Transverse colon (tissue), 4 donors: ENCODE measurements at regions not wholly inside any gene's neighbourhood (a gene's known extent, or its start where the extent isn't known, plus 50 kb on each side); places are given as distances from the start of the nearest gene placed in this dataset.

Experiments
- DNase-seq: peaks from one replicate; pipeline ENCODE4 v3.0.0-alpha.2; 2019
- H3K27ac ChIP-seq, 4 donors: fragments of 200-600 bp; sonication (generic); 2 replicates each; pipeline ENCODE4 v1.5.1; 2016 to 2018; ENCODE audit warnings: inconsistent platforms in 4 of 4
- H3K27me3 ChIP-seq: fragments of 200-600 bp; sonication (generic); 2 replicates; pipeline ENCODE4 v1.5.1; 2017; ENCODE audit warnings: inconsistent platforms
- H3K36me3 ChIP-seq, 4 donors: fragments of 200-600 bp; sonication (generic); 2 replicates each; pipeline ENCODE4 v1.5.1; 2017 to 2019; ENCODE audit warnings: inconsistent platforms in 4 of 4
- H3K4me1 ChIP-seq, 4 donors: fragments of 200-600 bp; sonication (generic); 2 replicates each; pipeline ENCODE4 v1.5.1; 2017 to 2020; ENCODE audit warnings: inconsistent platforms in 4 of 4
- H3K4me3 ChIP-seq, 4 donors: fragments of 200-600 bp; sonication (generic); 1 replicate in 1 of 4; 2 replicates in 3 of 4; pipeline versions ENCODE4 v1.5.1 to v1.6.1; 2017 to 2019; ENCODE audit warnings: inconsistent platforms in 4 of 4
- H3K9me3 ChIP-seq, 2 donors: fragments of 200-600 bp; sonication (generic); 2 replicates each; pipeline ENCODE4 v1.5.1; 2017 to 2019; ENCODE audit warnings: inconsistent platforms in 2 of 2
- CTCF ChIP-seq, 5 experiments: fragments of 200-600 bp in 3 of 5; fragments of 450-650 bp in 2 of 5; sonication (generic) in 3 of 5; IDR thresholded peaks; 1 replicate in 2 of 5; 2 replicates in 3 of 5; pipeline ENCODE4 v1.5.1; 2016 to 2017; ENCODE audit warnings: antibody characterized with exemption in 5 of 5, inconsistent platforms in 3 of 5, mild to moderate bottlenecking in 2 of 5, moderate library complexity in 1 of 5
- EP300 ChIP-seq: sonication (generic); formaldehyde crosslinking; IDR thresholded peaks from one replicate; pipeline ENCODE4 v1.6.1; 2017; ENCODE audit warnings: antibody characterized with exemption, low read depth
- POLR2A ChIP-seq: fragments of 450-650 bp; IDR thresholded peaks from one replicate; pipeline ENCODE4 v1.6.1; 2016; ENCODE audit warnings: antibody characterized with exemption, mild to moderate bottlenecking, moderate library complexity
- POLR2AphosphoS5 ChIP-seq, 3 donors: sonication (generic); formaldehyde crosslinking; IDR thresholded peaks; one replicate each; pipeline ENCODE4 v1.6.1; 2016; ENCODE audit warnings: antibody characterized with exemption in 3 of 3
- WGBS, 2 donors: methylation state at CpG; one replicate each; pipeline ENCODE4 v1.1.5; 2018; ENCODE audit warnings: low coverage in 1 of 2; 5-methylcytosine and 5-hydroxymethylcytosine counted together
- in situ Hi-C, 4 donors: fragments of 200-750 bp; cut with MboI; loops; one replicate each; pipeline versions ENCODE4 v1.15.0 to v1.15.1; 2017; ENCODE audit warnings: low sequenced_read_pairs in 3 of 4, low pct_ligation_motif_present in 1 of 4, low pct_unique_long_range_greater_than_20kb in 1 of 4
- intact Hi-C: fragments of 100-400 bp; cut with DNase I; formaldehyde crosslinking; loops from one replicate; pipeline ENCODE4 v1.15.1; 2023; ENCODE audit warnings: low total_unique reads

- no peaks in the 10 kb centered on the region for H3K36me3 ChIP-seq
- no peak for DNase-seq
- H3K27me3 ChIP-seq = no peaks in the 10 kb centered on the region
- in situ Hi-C loops = no loop called here
- no peaks in the 10 kb centered on the region for H3K4me1 ChIP-seq
- intact Hi-C loops = no loop called here
- no peak overlapping the region for H3K4me3 ChIP-seq
- 63 to 67% methylated on average over 1 to 2 of the region's 2 CpGs for WGBS, 2 donors
- H3K9me3 ChIP-seq = no peaks in the 10 kb centered on the region
- TF ChIP-seq CTCF (IDR thresholded peaks at IDR 0.05) (no peak), POLR2A (no peak), EP300 (no peak)
- no peak overlapping the region for H3K27ac ChIP-seq
Measured at GRCh38 chr15:53462651-53463050, 296.8 kb downstream of the WDR72 start.

GRCh38 chr15:53461677-53462076 is 297.8 kb downstream of the WDR72 start:
- H3K9me3 ChIP-seq = no peaks in the 10 kb centered on the region
- H3K27me3 ChIP-seq = no peaks in the 10 kb centered on the region
- in situ Hi-C loops (no loop called here), intact Hi-C loops (no loop called here)
- DNase-seq = no peak
- no peak overlapping the region for H3K4me3 ChIP-seq
- TF ChIP-seq POLR2AphosphoS5 (IDR thresholded peaks at IDR 0.05) (no peak), POLR2A (no peak), EP300 (no peak), CTCF (IDR thresholded peaks at IDR 0.05) (no peak)
- WGBS, 2 donors = 82 to 90% methylated on average over 2 to 3 of the region's 3 CpGs
- H3K27ac ChIP-seq = no peak overlapping the region
- no peaks in the 10 kb centered on the region for H3K36me3 ChIP-seq
- no peaks in the 10 kb centered on the region for H3K4me1 ChIP-seq

GRCh38 chr15:53458736-53459135 is 300.7 kb downstream of the WDR72 start:
- intact Hi-C loops = no loop called here
- H3K27me3 ChIP-seq = no peaks in the 10 kb centered on the region
- H3K9me3 ChIP-seq = no peaks in the 10 kb centered on the region
- in situ Hi-C loops = no loop called here
- H3K36me3 ChIP-seq = no peaks in the 10 kb centered on the region
- TF ChIP-seq POLR2A (no peak), EP300 (no peak)
- no peak for DNase-seq
- peaks cover 0 to 6% (median 0%) of the 10 kb centered on the region in 4 donors for H3K4me1 ChIP-seq
- 73 to 80% methylated on average over 1 of the region's 1 CpG for WGBS, 2 donors
- no peak overlapping the region for H3K27ac ChIP-seq
- H3K4me3 ChIP-seq = no peak overlapping the region

GRCh38 chr15:53457479-53457878 is 302.0 kb downstream of the WDR72 start:
- in situ Hi-C loops = no loop called here
- Histone ChIP-seq H3K27me3 (no peaks in the 10 kb centered on the region), H3K27ac (no peak overlapping the region), H3K4me1 (peaks cover 2 to 19% (median 6%) of the 10 kb centered on the region in 4 donors), H3K9me3 (no peaks in the 10 kb centered on the region), H3K36me3 (no peaks in the 10 kb centered on the region), H3K4me3 (no peak overlapping the region)
- WGBS, 2 donors = 50 to 58% methylated on average over 2 to 3 of the region's 3 CpGs
- intact Hi-C loops = no loop called here
- no peak for DNase-seq
- TF ChIP-seq CTCF (IDR thresholded peaks at IDR 0.05) (no peak), EP300 (no peak), POLR2AphosphoS5 (IDR thresholded peaks at IDR 0.05) (no peak), POLR2A (no peak)
